PC-3 (cell line): ENCODE measurements at regions not wholly inside any gene's neighbourhood (a gene's known extent, or its start where the extent isn't known, plus 50 kb on each side); places are given as distances from the start of the nearest gene placed in this dataset.

Source experiments
- ATAC-seq: fragments of 200-7000 bp; cut with Tn5 transposase; 2 replicates; pipeline ENCODE4 v1.9.1; 2020; ENCODE audit warnings: mild to moderate bottlenecking, moderate library complexity
- BruUV-seq: library from RNA; stranded (reverse); fragments of 400-500 nt; replicated peaks from 2 replicates; lab custom pipeline; 2021; lab: Mats Ljungman, UMichigan
- CTCF ChIA-PET: fragments of 300-600 bp; sonication (Branson Sonifier 250); formaldehyde crosslinking; loops from one replicate; lab custom pipeline; 2022; ENCODE audit warnings: antibody characterized with exemption; lab: Charles Lee
- POLR2A ChIA-PET: fragments of 300-600 bp; sonication (Branson Sonifier 250); formaldehyde crosslinking; loops from one replicate; lab custom pipeline; 2022; ENCODE audit warnings: antibody characterized with exemption; ENCODE audit not compliant: unreplicated experiment; lab: Charles Lee
- DNase-seq: peaks from one replicate; pipeline ENCODE4 v3.0.0-alpha.2; 2015
- H2AFZ ChIP-seq: fragments of 300-600 bp; sonication (generic); 2 replicates; pipeline ENCODE4 v1.6.0; 2016; ENCODE audit warnings: antibody characterized with exemption, low read length
- H3F3A ChIP-seq: fragments of 300-600 bp; sonication (generic); one replicate; pipeline ENCODE4 v1.6.0; 2017; ENCODE audit warnings: antibody characterized with exemption, low read length, control low read depth, mild to moderate bottlenecking; ENCODE audit not compliant: unreplicated experiment
- H3K27ac ChIP-seq: fragments of 300-600 bp; sonication (generic); 2 replicates; pipeline ENCODE4 v1.5.1; 2016; ENCODE audit warnings: mild to moderate bottlenecking, low read length
- H3K27me3 ChIP-seq: fragments of 300-600 bp; sonication (generic); 2 replicates; pipeline ENCODE4 v1.6.1; 2016; ENCODE audit warnings: low read length, mixed read lengths
- H3K36me3 ChIP-seq: fragments of 300-600 bp; sonication (generic); 2 replicates; pipeline ENCODE4 v1.6.1; 2016; ENCODE audit warnings: low read depth, mixed run types, low read length, mixed read lengths
- H3K4me1 ChIP-seq: fragments of 300-600 bp; sonication (generic); 2 replicates; pipeline ENCODE4 v1.5.1; 2016; ENCODE audit warnings: low read length; ENCODE audit not compliant: insufficient read depth
- H3K4me2 ChIP-seq: fragments of 300-600 bp; sonication (generic); 2 replicates; pipeline ENCODE4 v1.6.0; 2016; ENCODE audit warnings: low read length
- H3K4me3 ChIP-seq: fragments of 300-600 bp; sonication (generic); 2 replicates; pipeline ENCODE4 v1.5.1; 2016; ENCODE audit warnings: mild to moderate bottlenecking, low read length, mixed read lengths
- H3K79me2 ChIP-seq: fragments of 300-600 bp; sonication (generic); 2 replicates; pipeline ENCODE4 v1.6.1; 2017; ENCODE audit warnings: low read length, mixed read lengths
- H3K9ac ChIP-seq: fragments of 300-600 bp; sonication (generic); 2 replicates; pipeline ENCODE4 v1.6.0; 2016; ENCODE audit warnings: mild to moderate bottlenecking, low read length
- H3K9me2 ChIP-seq: fragments of 300-600 bp; sonication (generic); replicated peaks from 2 replicates; pipeline ENCODE4 v1.6.1; 2016; ENCODE audit warnings: mixed run types, low read length, mixed read lengths
- H3K9me3 ChIP-seq: fragments of 300-600 bp; sonication (generic); 2 replicates; pipeline ENCODE4 v1.6.1; 2016; ENCODE audit warnings: low read length, mixed read lengths
- H4K20me1 ChIP-seq: fragments of 300-600 bp; sonication (generic); 2 replicates; pipeline ENCODE4 v1.6.1; 2016; ENCODE audit warnings: low read length, mixed read lengths
- EZH2 ChIP-seq: fragments of 300-600 bp; sonication (generic); IDR thresholded peaks from one replicate; pipeline ENCODE4 v1.6.1; 2017; ENCODE audit warnings: antibody characterized with exemption, mild to moderate bottlenecking, low read length; ENCODE audit not compliant: unreplicated experiment
- EZH2phosphoT487 ChIP-seq: fragments of 300-600 bp; sonication (generic); IDR thresholded peaks from 2 replicates; pipeline ENCODE4 v1.6.1; 2018; ENCODE audit warnings: mild to moderate bottlenecking, antibody characterized with exemption, low read length, borderline replicate concordance
- intact Hi-C: fragments of 100-400 bp; cut with micrococcal nuclease; formaldehyde crosslinking; loops from 2 replicates; pipeline ENCODE4 v1.9.0; 2023
- TF ChIP-seq, protein P1 (sequence below): fragments of 300-600 bp; sonication (generic); conservative IDR thresholded peaks from 2 replicates; pipeline ENCODE4 v1.5.1; 2017; ENCODE audit warnings: antibody characterized with exemption, low read depth, mild to moderate bottlenecking, low read length

DNA sequence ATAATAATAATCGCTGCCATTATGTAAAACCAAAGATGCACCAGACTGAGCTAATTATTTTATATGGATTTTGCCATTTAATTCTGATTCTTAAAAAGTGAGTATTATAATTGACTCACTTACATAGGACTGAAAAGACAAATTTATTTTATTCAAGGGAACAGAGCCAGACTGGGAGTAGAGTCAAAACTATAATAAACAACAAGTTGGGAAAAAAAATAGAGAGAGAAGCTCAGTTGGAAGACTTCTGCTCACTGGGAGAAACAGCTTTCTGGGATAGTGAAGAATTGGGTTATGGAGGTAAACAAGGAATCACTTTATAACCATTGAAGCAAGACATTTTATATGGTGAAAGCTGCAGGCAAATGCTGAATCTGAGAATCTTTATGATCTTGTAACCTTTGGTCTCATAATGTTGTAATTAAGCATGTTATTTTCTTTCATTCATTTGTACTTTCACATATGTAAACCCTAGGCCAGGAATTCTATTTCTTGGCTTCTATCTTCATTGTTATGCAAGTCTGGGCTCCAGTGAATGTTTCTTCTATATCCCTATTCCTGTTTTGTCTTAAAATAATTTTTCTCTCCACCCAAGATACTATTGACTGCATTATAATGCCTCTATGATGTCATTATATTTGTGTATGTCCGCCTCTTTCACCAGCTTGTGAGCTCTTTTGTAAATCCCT lies 725.3 kb upstream of the CCDC179 start:
- H4K20me1 ChIP-seq: no peaks in the 10 kb centered on the region
- no peaks in the 10 kb centered on the region for H3K9me2 ChIP-seq
- H3K36me3 ChIP-seq: no peaks in the 10 kb centered on the region
- CTCF ChIA-PET: no interaction called here
- BruUV-seq: no TSS peak
- H2AFZ ChIP-seq: no peak overlapping the region
- no peak overlapping the region for H3K27ac ChIP-seq
- no peak overlapping the region for H3K4me3 ChIP-seq
- TF ChIP-seq EZH2phosphoT487: no peak
- TF ChIP-seq, protein P1, sequence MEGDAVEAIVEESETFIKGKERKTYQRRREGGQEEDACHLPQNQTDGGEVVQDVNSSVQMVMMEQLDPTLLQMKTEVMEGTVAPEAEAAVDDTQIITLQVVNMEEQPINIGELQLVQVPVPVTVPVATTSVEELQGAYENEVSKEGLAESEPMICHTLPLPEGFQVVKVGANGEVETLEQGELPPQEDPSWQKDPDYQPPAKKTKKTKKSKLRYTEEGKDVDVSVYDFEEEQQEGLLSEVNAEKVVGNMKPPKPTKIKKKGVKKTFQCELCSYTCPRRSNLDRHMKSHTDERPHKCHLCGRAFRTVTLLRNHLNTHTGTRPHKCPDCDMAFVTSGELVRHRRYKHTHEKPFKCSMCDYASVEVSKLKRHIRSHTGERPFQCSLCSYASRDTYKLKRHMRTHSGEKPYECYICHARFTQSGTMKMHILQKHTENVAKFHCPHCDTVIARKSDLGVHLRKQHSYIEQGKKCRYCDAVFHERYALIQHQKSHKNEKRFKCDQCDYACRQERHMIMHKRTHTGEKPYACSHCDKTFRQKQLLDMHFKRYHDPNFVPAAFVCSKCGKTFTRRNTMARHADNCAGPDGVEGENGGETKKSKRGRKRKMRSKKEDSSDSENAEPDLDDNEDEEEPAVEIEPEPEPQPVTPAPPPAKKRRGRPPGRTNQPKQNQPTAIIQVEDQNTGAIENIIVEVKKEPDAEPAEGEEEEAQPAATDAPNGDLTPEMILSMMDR: no peak
- no peak for TF ChIP-seq EZH2
- H3K4me2 ChIP-seq: no peak overlapping the region
- no peak for DNase-seq
- no peaks in the 10 kb centered on the region for H3K27me3 ChIP-seq
- no peaks in the 10 kb centered on the region for H3K9me3 ChIP-seq
- peak; percentile 37 for ATAC-seq
- POLR2A ChIA-PET: no interaction called here
- intact Hi-C loops: no loop called here
- H3K9ac ChIP-seq: no peak overlapping the region
- no peaks in the 10 kb centered on the region for H3K4me1 ChIP-seq
- no peaks in the 10 kb centered on the region for H3K79me2 ChIP-seq
- no peaks in the 10 kb centered on the region for H3F3A ChIP-seq

DNA sequence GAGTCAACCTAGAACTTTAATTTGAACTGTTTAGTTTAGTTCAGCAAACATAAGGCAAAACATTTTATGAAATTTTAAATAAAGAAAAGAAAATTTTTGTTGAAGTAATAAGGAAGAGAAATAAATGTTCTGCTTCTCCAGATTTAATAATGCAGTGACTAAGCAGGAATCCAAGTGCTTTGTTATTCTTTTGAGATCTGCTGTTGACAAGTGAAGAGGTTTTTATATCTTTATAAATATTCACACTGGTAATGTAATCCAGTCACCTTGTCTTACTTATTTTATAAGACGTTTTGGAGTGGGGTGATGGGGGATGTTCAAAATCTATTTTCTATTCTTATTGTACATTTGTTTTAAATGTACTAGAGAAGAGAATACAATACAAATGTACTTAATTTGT lies 725.9 kb upstream of the CCDC179 start:
- ChIA-PET POLR2A (no interaction called here), CTCF (no interaction called here)
- H3K4me1 ChIP-seq: no peaks in the 10 kb centered on the region
- no peak overlapping the region for H2AFZ ChIP-seq
- ATAC-seq (peak; percentile 78), DNase-seq (no peak)
- H3K4me3 ChIP-seq: no peak overlapping the region
- no TSS peak for BruUV-seq
- H3K9me2 ChIP-seq: no peaks in the 10 kb centered on the region
- H3K4me2 ChIP-seq: no peak overlapping the region
- H3K36me3 ChIP-seq: no peaks in the 10 kb centered on the region
- H3K27me3 ChIP-seq: no peaks in the 10 kb centered on the region
- H3F3A ChIP-seq: no peaks in the 10 kb centered on the region
- no peaks in the 10 kb centered on the region for H3K9me3 ChIP-seq
- no peaks in the 10 kb centered on the region for H4K20me1 ChIP-seq
- intact Hi-C loops: no loop called here
- no peak for TF ChIP-seq EZH2phosphoT487
- TF ChIP-seq, protein P1: no peak
- no peak for TF ChIP-seq EZH2
- no peak overlapping the region for H3K9ac ChIP-seq
- H3K27ac ChIP-seq: no peak overlapping the region
- no peaks in the 10 kb centered on the region for H3K79me2 ChIP-seq

DNA sequence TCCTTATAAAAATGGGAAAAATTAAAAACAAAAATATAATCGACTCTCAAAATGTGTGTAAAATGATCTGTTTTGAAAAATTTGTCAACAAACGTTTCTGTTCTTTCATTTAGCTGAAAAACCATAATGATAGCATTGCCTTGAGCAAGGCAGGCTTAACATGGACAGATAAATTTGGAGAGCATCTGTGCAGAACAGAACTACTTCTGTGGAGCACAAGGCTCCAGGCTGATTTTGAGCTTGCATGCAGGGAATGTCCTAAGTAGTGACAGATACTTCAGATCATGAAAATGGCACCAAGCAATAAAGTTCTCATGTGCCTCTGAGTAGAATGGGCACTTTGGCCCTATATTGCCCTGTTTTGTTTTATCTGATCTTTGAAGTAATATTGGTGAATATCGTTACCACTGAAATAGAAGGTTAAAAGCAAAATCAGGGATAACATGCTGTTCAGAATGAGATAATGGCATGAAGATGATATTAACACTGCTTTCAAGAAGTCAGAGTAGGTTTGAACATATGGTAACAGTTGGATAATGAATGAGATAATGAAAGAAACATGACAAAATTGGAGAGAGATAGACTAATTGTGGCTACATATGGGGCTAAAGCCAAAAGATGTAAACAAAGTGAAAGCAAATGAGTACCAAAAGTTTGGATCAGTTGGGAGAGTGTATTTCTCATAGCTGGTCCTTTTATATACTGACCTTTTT lies 730.5 kb upstream of the CCDC179 start:
- no peak overlapping the region for H3K9ac ChIP-seq
- H3K4me1 ChIP-seq: no peaks in the 10 kb centered on the region
- intact Hi-C loops: no loop called here
- DNase-seq (no peak), ATAC-seq (no peak)
- no peaks in the 10 kb centered on the region for H3K79me2 ChIP-seq
- no peaks in the 10 kb centered on the region for H3K36me3 ChIP-seq
- no peaks in the 10 kb centered on the region for H3K9me3 ChIP-seq
- no peaks in the 10 kb centered on the region for H3F3A ChIP-seq
- H3K27me3 ChIP-seq: no peaks in the 10 kb centered on the region
- ChIA-PET POLR2A (no interaction called here), CTCF (no interaction called here)
- H3K4me2 ChIP-seq: no peak overlapping the region
- H2AFZ ChIP-seq: no peak overlapping the region
- no peaks in the 10 kb centered on the region for H3K9me2 ChIP-seq
- H3K27ac ChIP-seq: no peak overlapping the region
- H3K4me3 ChIP-seq: no peak overlapping the region
- no TSS peak for BruUV-seq
- no peaks in the 10 kb centered on the region for H4K20me1 ChIP-seq
- TF ChIP-seq, protein P1: no peak
- TF ChIP-seq EZH2 (no peak), EZH2phosphoT487 (no peak)
